HEK293T (cell line): ENCODE measurements at regions not wholly inside any gene's neighbourhood (a gene's known extent, or its start where the extent isn't known, plus 50 kb on each side); places are given as distances from the start of the nearest gene placed in this dataset.

Experiments used
- CTBP1 ChIP-seq: fragments of 450-650 bp; IDR thresholded peaks from 2 replicates; pipeline ENCODE4 v1.6.1; 2016; ENCODE audit warnings: borderline replicate concordance
- FOXA1 ChIP-seq: fragments of 450-650 bp; IDR thresholded peaks from 2 replicates; pipeline ENCODE4 v1.6.1; 2016; ENCODE audit warnings: mild to moderate bottlenecking
- FOXM1 ChIP-seq: fragments of 450-650 bp; IDR thresholded peaks from 2 replicates; pipeline ENCODE4 v1.6.1; 2017; ENCODE audit warnings: mild to moderate bottlenecking, borderline replicate concordance
- L3MBTL2 ChIP-seq: fragments of 450-650 bp; conservative IDR thresholded peaks from 2 replicates; pipeline ENCODE4 v1.6.1; 2016; ENCODE audit warnings: mild to moderate bottlenecking
- LEF1 ChIP-seq: fragments of 450-650 bp; IDR thresholded peaks from 2 replicates; pipeline ENCODE4 v1.6.1; 2017; ENCODE audit warnings: mild to moderate bottlenecking, borderline replicate concordance
- PKNOX1 ChIP-seq: fragments of 450-650 bp; IDR thresholded peaks from 2 replicates; pipeline ENCODE4 v1.6.1; 2016
- SP1 ChIP-seq: fragments of 450-650 bp; IDR thresholded peaks from 2 replicates; pipeline ENCODE4 v1.6.1; 2017
- TARDBP ChIP-seq: fragments of 450-650 bp; IDR thresholded peaks from 2 replicates; pipeline ENCODE4 v1.6.1; 2016

- TF ChIP-seq FOXM1 (no peak), TARDBP (no peak), LEF1 (no peak), FOXA1 (no peak), PKNOX1 (no peak), SP1 (no peak), L3MBTL2 (no peak), CTBP1 (no peak)
Measured at GRCh38 chrX:122245175-122245574, 938.9 kb upstream of the GRIA3 start.
